ENCODE measurements at regions not wholly inside any gene's neighbourhood (a gene's known extent, or its start where the extent isn't known, plus 50 kb on each side); places are given as distances from the start of the nearest gene placed in this dataset.

DNA sequence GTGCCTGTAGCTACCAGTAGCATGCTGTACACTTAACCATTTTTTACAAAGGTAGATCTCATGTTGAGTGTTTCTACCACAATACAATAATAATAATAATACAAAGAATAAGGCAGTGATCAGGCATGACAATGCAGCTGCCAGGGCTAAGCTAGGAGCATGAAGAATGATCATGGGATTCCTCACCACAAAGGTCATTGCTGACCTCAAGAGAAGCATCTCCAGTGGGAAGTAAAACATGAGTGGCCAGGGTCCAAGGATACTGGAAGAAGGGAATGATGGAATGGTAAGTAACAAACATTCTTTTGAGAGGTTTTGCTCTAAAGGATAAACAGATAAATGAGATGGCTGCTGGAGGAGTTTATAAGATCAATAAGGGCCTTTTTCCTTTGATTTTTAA is 591.1 kb downstream of the TNS3 start (continued):
- no peak for TF ChIP-seq SUZ12 (IDR thresholded peaks at IDR 0.05; ENCODE audit: unreplicated experiment)
- TF ChIP-seq, protein P1, sequence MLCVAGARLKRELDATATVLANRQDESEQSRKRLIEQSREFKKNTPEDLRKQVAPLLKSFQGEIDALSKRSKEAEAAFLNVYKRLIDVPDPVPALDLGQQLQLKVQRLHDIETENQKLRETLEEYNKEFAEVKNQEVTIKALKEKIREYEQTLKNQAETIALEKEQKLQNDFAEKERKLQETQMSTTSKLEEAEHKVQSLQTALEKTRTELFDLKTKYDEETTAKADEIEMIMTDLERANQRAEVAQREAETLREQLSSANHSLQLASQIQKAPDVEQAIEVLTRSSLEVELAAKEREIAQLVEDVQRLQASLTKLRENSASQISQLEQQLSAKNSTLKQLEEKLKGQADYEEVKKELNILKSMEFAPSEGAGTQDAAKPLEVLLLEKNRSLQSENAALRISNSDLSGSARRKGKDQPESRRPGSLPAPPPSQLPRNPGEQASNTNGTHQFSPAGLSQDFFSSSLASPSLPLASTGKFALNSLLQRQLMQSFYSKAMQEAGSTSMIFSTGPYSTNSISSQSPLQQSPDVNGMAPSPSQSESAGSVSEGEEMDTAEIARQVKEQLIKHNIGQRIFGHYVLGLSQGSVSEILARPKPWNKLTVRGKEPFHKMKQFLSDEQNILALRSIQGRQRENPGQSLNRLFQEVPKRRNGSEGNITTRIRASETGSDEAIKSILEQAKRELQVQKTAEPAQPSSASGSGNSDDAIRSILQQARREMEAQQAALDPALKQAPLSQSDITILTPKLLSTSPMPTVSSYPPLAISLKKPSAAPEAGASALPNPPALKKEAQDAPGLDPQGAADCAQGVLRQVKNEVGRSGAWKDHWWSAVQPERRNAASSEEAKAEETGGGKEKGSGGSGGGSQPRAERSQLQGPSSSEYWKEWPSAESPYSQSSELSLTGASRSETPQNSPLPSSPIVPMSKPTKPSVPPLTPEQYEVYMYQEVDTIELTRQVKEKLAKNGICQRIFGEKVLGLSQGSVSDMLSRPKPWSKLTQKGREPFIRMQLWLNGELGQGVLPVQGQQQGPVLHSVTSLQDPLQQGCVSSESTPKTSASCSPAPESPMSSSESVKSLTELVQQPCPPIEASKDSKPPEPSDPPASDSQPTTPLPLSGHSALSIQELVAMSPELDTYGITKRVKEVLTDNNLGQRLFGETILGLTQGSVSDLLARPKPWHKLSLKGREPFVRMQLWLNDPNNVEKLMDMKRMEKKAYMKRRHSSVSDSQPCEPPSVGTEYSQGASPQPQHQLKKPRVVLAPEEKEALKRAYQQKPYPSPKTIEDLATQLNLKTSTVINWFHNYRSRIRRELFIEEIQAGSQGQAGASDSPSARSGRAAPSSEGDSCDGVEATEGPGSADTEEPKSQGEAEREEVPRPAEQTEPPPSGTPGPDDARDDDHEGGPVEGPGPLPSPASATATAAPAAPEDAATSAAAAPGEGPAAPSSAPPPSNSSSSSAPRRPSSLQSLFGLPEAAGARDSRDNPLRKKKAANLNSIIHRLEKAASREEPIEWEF (IDR thresholded peaks at IDR 0.05; ENCODE audit: insufficient replicate concordance, low read depth, low read length): no peak

DNA sequence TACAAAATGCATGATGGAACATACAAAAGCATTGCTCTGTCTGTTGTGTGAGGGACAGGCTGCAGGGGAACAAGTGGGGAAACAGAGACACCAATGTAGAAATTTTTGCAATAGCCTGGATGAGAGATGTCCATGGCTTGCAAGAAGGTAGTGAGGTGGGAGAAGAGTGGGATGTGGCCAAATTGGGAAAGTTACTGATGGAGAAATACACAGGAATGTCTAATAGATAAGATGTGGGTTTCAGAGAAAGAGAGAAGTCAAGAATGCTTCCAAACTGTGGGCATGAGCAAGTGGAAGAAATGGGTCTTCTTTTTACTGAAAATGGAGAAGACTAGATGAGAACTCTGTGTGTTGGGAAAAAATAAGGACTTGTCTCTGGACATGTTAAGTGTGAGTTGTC is 592.7 kb downstream of the TNS3 start:
- no peaks in the 10 kb centered on the region for H3K9me3 ChIP-seq (replicated peaks; ENCODE audit: control insufficient read depth, insufficient read depth, low read length)
- TF ChIP-seq ESRRA (IDR thresholded peaks at IDR 0.05; ENCODE audit: low read length) (no peak), CBX3 (IDR thresholded peaks at IDR 0.05; ENCODE audit: borderline replicate concordance, low read depth) (no peak)
- TF ChIP-seq, protein P2, sequence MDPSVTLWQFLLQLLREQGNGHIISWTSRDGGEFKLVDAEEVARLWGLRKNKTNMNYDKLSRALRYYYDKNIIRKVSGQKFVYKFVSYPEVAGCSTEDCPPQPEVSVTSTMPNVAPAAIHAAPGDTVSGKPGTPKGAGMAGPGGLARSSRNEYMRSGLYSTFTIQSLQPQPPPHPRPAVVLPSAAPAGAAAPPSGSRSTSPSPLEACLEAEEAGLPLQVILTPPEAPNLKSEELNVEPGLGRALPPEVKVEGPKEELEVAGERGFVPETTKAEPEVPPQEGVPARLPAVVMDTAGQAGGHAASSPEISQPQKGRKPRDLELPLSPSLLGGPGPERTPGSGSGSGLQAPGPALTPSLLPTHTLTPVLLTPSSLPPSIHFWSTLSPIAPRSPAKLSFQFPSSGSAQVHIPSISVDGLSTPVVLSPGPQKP (IDR thresholded peaks at IDR 0.05; ENCODE audit: low read depth, low read length): no peak
- DNase-seq (ENCODE audit: low read depth, low spot score) (no peak), ATAC-seq (no peak), FAIRE-seq (no peak)
- H3K4me1 ChIP-seq (ENCODE audit: control insufficient read depth, insufficient read depth, low read length): no peaks in the 10 kb centered on the region
- ChIA-PET RAD21 (ENCODE audit: unreplicated experiment) (no interaction called here), POLR2A (no interaction called here), SMC1A (ENCODE audit: uncharacterized antibody, unreplicated experiment) (no interaction called here), CTCF (interaction anchor here (0.7 kb wide), 1 partner anchor 17 kb away, joined by 3 read pairs; no protein-coding TSS in a partner anchor)
- no peaks in the 10 kb centered on the region for H3K27me3 ChIP-seq (replicated peaks in 1 of 2; ENCODE audit: control insufficient read depth in 2 of 2, insufficient read depth in 2 of 2, low read length in 1 of 2)
- no peaks in the 10 kb centered on the region for H3K36me3 ChIP-seq (ENCODE audit: control insufficient read depth in 2 of 2, insufficient read depth in 2 of 2, low read length in 1 of 2)
- H3K9ac ChIP-seq (ENCODE audit: control insufficient read depth, insufficient read depth, low read length): no peak overlapping the region
- no peak overlapping the region for H3K4me3 ChIP-seq
- no peak overlapping the region for H3K4me2 ChIP-seq (ENCODE audit: control insufficient read depth, insufficient read depth)
- in situ Hi-C loops (cut with MboI): no loop called here
- intact Hi-C loops (cut with micrococcal nuclease; ENCODE audit: unreplicated experiment): no loop called here
- BruUV-seq (replicated peaks): no TSS peak
- no peaks in the 10 kb centered on the region for H3K79me2 ChIP-seq (ENCODE audit: control insufficient read depth, insufficient read depth, low read length)
- no peak overlapping the region for H3K27ac ChIP-seq (ENCODE audit: control insufficient read depth, insufficient read depth)
- H2AFZ ChIP-seq (ENCODE audit: control insufficient read depth, low read depth, low read length): no peak overlapping the region
- H4K20me1 ChIP-seq (ENCODE audit: control insufficient read depth, insufficient read depth): no peaks in the 10 kb centered on the region
